ENCODE measurements at regions not wholly inside any gene's neighbourhood (a gene's known extent, or its start where the extent isn't known, plus 50 kb on each side); places are given as distances from the start of the nearest gene placed in this dataset.

DNA sequence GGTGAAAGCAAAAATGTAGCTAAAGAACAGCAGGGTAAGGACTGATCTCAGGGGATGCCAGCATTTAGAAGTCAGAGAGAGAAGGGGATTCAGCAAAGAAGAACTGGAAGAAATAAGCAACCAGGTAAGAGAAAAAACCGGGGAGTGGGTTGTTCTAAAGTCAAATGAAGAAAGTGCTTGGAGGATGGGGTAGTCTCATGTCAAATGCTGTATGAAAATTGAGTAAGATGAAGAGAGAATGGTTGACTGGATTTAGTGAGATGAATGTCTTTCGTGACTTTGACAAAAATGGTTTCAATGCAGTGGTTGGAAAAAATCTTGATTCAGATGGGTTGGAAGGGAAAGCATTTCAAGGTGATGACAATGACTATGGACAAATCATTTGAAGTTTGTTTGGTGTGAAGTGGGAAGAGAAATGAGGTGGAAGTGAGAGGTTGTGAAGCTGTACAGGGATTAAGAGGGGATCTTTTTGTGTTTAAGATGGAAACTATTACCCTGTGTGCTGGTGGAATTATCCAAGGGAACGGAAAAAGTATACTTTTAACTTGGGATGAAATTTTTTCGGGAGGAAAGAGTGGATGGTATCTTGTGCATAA lies 484.0 kb downstream of the ETS1 start:
- TF ChIP-seq POLR2A (IDR thresholded peaks at IDR 0.05) (no peak), CTCF (IDR thresholded peaks at IDR 0.05) (no peak)
